DMS153 (cell line): ENCODE measurements at regions not wholly inside any gene's neighbourhood (a gene's known extent, or its start where the extent isn't known, plus 50 kb on each side); places are given as distances from the start of the nearest gene placed in this dataset.
"Not testable (repeated sequence)": the region's sequence is repeated elsewhere in the genome, so short reads cannot be mapped to it uniquely, and the experiment has no call there.

ENCODE experiments used
- DNase-seq: peaks from one replicate; lab custom pipeline; 2025; lab: John Stamatoyannopoulos, UW

GRCh38 chr1:121003230-121003629 lies 113.7 kb downstream of the PPIAL4A start:
- DNase-seq = not testable (repeated sequence)

DNA sequence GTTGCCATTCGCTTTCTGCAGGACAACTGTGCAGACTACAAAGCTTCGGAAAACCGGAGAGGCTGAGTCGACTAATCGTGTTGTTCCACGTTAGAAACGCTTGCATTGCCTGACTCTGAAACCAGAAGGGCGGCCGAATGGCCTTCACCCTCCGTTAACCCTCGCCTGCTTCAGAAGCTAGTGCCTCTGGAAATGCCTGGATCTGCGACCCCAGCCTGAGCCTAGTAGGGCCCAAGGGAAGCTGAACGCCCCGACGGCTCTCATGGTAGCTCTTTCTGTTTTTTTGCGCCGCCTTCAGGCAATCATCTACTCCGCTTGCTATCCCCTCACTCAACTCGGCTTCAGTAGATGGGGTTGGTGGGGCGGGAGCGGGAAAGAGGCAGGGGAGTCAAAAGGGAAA lies 117.3 kb downstream of the PPIAL4A start:
- not testable (repeated sequence) for DNase-seq

- not testable (repeated sequence) for DNase-seq
Measured at GRCh38 chr1:121007755-121008154, 118.2 kb downstream of the PPIAL4A start.

- not testable (repeated sequence) for DNase-seq
Measured at GRCh38 chr1:121008512-121009215, 119.1 kb downstream of the PPIAL4A start.

- DNase-seq = not testable (repeated sequence)
Measured at GRCh38 chr1:121009216-121010057, 119.9 kb downstream of the PPIAL4A start.

- DNase-seq = not testable (repeated sequence)
Measured at GRCh38 chr1:121010141-121010540, 120.6 kb downstream of the PPIAL4A start.

DNA sequence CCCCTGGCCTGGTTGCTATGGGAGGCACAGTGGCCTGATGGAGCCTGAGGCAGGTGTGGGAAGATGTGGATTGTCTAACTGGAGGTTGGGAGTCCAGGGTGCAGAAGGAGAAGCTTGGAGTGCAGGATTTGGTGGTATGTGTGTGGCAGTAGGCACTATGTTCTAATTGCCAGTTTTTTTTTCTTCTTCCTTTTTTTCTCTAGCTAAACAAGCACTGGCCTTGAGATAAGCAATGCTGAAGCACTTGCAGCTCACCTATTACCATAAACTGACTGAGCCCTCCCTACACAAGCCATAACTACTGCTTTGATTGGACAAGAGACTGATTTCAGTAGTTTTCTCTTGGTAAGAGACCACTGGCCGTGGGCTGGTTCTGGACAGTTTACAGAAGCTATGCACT lies 123.6 kb downstream of the PPIAL4A start:
- not testable (repeated sequence) for DNase-seq

DNA sequence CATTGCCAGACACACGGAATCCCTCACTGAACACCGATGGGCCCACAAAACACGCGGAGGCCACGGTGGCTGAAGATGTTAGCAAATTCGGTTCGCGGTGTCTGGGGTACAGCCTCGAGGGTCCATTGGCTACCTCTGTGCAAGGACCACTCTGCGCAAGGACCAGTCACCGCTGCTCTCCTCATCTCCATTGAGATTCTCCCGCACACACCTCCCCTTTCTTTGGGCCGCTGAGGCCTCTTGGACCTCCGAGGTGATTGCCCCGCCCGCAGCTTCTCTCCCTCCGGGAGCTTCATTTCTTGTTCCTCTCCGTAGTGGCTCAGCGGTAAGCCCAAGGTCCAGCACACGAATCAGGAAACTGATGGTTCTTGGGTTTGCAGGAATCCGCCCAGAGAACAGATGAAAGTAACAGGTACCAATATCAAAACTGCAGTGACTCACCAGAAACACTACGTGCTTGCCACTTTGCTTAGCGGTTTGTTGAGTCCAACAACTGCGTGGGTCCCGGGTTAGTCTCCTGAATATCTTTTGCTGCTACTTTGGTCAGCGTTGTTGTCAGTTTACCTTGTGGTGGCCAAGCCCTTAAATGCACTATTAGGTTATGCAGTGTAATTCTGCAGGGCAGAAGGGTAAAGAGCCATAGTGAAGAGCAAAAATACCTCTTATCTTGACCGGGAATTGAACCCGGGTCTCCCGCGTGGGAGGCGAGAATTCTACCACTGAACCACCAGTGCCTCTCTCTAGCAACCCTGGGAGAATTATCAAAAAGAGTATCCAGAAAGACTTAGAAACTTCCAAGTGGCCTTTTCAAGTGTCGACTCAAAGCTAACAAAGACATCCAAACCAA lies 126.8 kb downstream of the PPIAL4A start:
- not testable (repeated sequence) for DNase-seq

GRCh38 chr1:121019715-121020349 lies 130.3 kb downstream of the PPIAL4A start:
- not testable (repeated sequence) for DNase-seq

DNA sequence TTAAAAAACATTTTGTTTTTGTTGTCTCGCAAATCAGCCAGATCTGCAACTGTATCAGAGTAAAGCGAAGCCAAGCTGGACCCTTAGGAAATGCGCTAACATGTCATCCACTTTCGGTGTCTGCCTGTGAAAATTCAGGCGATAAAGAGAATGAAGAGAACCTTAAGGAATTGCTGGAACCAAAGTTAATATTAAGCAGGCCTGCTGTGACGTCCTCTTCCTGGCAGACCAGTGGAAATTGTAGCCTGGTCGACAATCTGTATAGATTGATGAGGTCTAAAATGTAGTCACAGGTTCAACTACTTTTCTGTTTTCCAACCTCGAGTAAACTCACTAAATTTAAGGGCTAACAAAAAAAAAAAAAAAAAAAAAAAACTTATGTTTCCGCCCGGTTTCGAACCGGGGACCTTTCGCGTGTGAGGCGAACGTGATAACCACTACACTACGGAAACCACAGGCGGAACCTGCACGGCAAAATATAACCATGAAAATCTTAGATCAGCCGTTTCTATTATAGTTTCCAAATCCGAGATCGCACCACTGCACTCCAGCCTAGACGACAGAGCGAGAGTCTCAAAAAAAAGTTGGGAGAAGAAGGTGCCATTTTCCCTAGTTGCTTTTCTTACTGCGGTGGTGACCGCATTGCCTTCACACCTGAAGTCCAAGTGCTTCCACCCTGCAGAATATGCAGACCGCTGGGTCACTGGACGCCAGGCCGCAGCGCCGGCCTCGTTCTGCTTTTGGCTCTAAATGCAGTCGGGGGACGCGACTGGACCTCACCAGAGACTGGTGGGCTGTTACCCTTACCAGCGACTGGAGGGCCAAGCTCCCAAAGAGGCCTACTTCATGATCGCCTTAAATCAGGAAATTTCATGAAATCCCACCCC lies 131.0 kb downstream of the PPIAL4A start:
- not testable (repeated sequence) for DNase-seq

- not testable (repeated sequence) for DNase-seq
Measured at GRCh38 chr1:121021716-121022115, 132.1 kb downstream of the PPIAL4A start.

DNA sequence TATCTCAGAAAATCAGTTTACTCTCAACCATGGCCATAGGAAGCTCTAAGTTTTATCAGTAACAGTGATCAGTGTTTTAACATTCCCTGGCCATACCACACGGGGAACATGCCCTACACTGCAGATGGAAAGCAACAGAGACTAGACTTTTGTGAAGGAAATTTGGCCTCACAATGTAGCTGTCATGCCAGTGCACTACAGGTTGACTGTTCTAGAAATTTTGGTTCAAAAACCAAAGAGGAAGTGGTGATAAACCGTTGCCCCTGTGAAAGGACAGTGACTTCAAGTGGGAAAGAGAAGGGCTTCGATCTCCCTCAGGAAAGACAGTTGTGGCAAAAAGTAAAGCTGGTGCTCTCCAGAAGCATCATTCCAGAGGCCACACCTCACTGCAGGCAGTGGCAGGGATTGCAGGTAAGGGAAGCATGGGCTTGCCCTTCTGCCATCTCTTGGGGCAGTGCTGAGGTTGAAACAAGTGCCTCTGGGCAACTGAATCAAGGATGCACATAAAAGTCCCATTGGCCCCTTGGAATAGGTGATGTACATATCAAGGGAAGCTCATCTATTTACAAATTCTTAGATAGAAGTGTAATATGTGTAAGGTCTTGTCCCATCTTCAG lies 143.4 kb downstream of the PPIAL4A start:
- not testable (repeated sequence) for DNase-seq

DNA sequence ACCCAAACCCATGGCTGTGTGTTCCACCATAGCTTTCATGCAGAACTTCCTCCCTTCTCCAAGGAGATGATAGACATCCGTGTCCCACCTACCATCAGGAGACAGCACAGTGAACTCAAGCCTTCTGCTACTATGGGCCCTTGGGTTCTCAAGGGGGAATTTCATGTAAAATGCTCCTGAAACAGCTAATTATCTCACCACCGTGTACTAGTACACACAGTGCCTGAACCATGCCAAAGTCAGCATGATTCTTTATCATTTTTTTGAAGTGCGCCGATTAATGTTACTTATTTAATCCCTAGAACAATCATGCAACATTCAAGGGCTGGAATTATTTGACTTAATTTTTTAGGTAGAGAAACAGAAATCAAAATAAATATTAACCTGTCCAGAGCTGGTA lies 147.2 kb downstream of the PPIAL4A start:
- not testable (repeated sequence) for DNase-seq

DNA sequence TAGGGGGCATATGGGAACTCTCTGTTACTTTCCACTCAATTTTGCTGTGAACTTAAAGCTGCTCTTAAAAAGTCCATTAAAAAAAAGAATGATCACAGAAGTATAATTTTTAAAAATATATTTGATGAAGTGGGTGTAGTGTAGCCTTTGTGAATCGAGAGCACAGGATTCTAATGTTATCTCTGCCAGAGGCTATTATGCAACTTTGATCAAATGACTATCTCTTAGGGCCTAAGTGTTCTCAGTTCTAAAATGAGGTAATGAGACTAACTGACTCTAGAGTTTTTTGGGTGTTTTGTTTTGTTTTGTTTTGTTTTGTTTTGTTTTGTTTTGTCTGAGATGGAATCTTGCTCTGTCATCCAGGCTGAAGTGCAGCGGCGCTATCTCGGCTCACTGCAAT lies 143.2 kb downstream of the FAM72B start:
- DNase-seq = not testable (repeated sequence)

GRCh38 chr1:121041497-121041896 lies 142.6 kb downstream of the FAM72B start:
- not testable (repeated sequence) for DNase-seq

- not testable (repeated sequence) for DNase-seq
Measured at GRCh38 chr1:121042882-121043281, 141.3 kb downstream of the FAM72B start.

GRCh38 chr1:121048293-121048752 lies 135.8 kb downstream of the FAM72B start:
- not testable (repeated sequence) for DNase-seq

DNA sequence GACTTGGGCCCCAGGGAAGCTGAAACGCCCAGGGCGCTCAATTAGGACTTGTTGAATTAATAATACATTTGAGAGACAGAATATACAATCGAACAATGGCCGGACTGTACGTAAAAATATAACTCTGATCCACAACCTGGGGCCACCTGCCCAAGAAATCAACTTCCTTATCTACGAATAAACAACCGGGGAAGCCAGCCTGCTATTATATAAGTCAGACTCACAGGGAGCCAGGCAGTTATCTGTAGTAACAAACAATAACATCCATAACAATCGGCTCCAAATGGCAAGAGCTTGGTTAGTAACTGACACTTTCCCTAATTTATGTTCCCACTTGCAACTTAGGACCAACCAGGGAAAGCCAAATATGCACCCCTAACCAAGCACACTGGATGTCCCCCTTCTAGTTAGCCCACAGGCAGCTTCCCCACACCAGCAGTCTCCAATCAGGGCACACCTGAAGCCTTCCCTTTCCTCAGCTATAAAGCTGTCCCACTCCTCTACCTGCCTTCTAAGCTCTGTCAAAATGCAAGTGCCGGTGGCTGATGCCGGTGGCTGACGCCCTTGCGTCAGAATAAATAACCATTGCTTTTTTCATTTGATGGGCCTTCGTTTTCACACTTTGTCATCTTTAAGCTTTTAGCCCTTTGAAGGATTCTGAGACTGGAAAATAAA lies 135.2 kb downstream of the FAM72B start:
- not testable (repeated sequence) for DNase-seq

DNA sequence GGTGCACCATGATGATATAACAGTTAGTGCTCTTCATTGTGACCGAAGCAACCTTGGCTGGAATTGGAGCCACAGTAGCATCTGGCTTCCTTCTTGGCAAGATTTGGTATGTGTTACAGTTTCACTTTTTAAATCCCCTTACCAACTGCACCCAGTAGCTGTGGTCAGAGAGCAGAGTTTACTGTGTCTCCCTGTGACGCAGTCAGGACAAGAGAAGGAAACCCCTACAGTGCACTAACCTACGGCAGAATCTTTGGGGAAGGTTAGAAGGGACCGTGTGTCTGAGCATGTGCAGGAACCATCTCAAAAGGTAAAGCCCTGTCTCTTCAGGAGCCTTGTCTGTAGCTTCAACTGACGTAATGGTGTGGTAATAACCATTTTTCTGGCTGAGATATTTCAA lies 134.0 kb downstream of the FAM72B start:
- not testable (repeated sequence) for DNase-seq
